HL-60 (cell line): ENCODE measurements at regions not wholly inside any gene's neighbourhood (a gene's known extent, or its start where the extent isn't known, plus 50 kb on each side); places are given as distances from the start of the nearest gene placed in this dataset.

ENCODE experiments used
- GABPA ChIP-seq: IDR thresholded peaks from 2 replicates; pipeline ENCODE4 v1.6.1; 2012; ENCODE audit warnings: low read depth
- POLR2AphosphoS5 ChIP-seq: IDR thresholded peaks from 2 replicates; pipeline ENCODE4 v1.6.1; 2012; ENCODE audit warnings: low read depth
- TF ChIP-seq, protein P1 (sequence below): IDR thresholded peaks from one replicate; pipeline ENCODE4 v1.5.1; 2011; ENCODE audit warnings: low read length, control low read depth, inconsistent platforms; ENCODE audit not compliant: insufficient read depth
- TF ChIP-seq, protein P2 (sequence below): IDR thresholded peaks from 2 replicates; pipeline ENCODE4 v1.6.1; 2012; ENCODE audit warnings: low read depth; ENCODE audit not compliant: insufficient replicate concordance

DNA sequence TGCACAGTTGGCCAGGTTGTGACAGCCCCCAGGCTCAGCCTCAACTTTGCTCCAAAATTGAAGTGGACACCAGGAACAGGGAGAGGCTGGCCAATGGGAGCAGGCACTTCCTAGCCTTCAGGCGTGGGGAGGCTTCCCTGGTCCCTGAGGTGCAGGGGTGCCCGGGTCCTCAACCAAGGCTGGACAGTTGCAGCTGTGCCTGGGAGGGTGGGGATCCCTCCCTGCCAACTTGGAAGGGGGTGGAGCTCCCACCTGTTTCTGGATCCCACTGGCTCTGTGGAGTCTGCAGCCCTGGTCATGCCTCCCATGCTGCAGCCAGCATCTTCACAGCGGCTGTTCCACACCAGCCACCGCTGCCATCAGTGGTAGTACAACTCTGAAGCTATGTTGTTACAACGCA, 502.8 kb upstream of the SLITRK5 start:
- TF ChIP-seq, protein P1, sequence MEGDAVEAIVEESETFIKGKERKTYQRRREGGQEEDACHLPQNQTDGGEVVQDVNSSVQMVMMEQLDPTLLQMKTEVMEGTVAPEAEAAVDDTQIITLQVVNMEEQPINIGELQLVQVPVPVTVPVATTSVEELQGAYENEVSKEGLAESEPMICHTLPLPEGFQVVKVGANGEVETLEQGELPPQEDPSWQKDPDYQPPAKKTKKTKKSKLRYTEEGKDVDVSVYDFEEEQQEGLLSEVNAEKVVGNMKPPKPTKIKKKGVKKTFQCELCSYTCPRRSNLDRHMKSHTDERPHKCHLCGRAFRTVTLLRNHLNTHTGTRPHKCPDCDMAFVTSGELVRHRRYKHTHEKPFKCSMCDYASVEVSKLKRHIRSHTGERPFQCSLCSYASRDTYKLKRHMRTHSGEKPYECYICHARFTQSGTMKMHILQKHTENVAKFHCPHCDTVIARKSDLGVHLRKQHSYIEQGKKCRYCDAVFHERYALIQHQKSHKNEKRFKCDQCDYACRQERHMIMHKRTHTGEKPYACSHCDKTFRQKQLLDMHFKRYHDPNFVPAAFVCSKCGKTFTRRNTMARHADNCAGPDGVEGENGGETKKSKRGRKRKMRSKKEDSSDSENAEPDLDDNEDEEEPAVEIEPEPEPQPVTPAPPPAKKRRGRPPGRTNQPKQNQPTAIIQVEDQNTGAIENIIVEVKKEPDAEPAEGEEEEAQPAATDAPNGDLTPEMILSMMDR = no peak
- TF ChIP-seq, protein P2, sequence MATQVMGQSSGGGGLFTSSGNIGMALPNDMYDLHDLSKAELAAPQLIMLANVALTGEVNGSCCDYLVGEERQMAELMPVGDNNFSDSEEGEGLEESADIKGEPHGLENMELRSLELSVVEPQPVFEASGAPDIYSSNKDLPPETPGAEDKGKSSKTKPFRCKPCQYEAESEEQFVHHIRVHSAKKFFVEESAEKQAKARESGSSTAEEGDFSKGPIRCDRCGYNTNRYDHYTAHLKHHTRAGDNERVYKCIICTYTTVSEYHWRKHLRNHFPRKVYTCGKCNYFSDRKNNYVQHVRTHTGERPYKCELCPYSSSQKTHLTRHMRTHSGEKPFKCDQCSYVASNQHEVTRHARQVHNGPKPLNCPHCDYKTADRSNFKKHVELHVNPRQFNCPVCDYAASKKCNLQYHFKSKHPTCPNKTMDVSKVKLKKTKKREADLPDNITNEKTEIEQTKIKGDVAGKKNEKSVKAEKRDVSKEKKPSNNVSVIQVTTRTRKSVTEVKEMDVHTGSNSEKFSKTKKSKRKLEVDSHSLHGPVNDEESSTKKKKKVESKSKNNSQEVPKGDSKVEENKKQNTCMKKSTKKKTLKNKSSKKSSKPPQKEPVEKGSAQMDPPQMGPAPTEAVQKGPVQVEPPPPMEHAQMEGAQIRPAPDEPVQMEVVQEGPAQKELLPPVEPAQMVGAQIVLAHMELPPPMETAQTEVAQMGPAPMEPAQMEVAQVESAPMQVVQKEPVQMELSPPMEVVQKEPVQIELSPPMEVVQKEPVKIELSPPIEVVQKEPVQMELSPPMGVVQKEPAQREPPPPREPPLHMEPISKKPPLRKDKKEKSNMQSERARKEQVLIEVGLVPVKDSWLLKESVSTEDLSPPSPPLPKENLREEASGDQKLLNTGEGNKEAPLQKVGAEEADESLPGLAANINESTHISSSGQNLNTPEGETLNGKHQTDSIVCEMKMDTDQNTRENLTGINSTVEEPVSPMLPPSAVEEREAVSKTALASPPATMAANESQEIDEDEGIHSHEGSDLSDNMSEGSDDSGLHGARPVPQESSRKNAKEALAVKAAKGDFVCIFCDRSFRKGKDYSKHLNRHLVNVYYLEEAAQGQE = no peak
- TF ChIP-seq POLR2AphosphoS5 (no peak), GABPA (no peak)
